ENCODE measurements at regions not wholly inside any gene's neighbourhood (a gene's known extent, or its start where the extent isn't known, plus 50 kb on each side); places are given as distances from the start of the nearest gene placed in this dataset.

GRCh38 chr1:239739375-239739774, 352.3 kb upstream of the FMN2 start:
- no peaks in the 10 kb centered on the region for H3K36me3 ChIP-seq
- H3K27me3 ChIP-seq, result no peaks in the 10 kb centered on the region
- no peak overlapping the region for H3K27ac ChIP-seq
- DNase-seq, result no peak
- H3K9me3 ChIP-seq, result no peaks in the 10 kb centered on the region
- H3K4me3 ChIP-seq, result no peak overlapping the region
- intact Hi-C loops (cut with DNase I), result no loop called here
- TF ChIP-seq POLR2A (IDR thresholded peaks at IDR 0.05) (no peak), CTCF (IDR thresholded peaks at IDR 0.05) (no peak)
- no peaks in the 10 kb centered on the region for H3K4me1 ChIP-seq
- 73 to 82% methylated on average over 2 of the region's 2 CpGs for WGBS, 2 donors

GRCh38 chr1:239739919-239740318, 351.8 kb upstream of the FMN2 start:
- H3K36me3 ChIP-seq, result no peaks in the 10 kb centered on the region
- H3K9me3 ChIP-seq, result no peaks in the 10 kb centered on the region
- H3K27me3 ChIP-seq, result no peaks in the 10 kb centered on the region
- H3K4me3 ChIP-seq, result no peak overlapping the region
- intact Hi-C loops (cut with DNase I), result no loop called here
- no peak for DNase-seq
- H3K4me1 ChIP-seq, result no peaks in the 10 kb centered on the region
- TF ChIP-seq POLR2A (IDR thresholded peaks at IDR 0.05), result no peak
- TF ChIP-seq CTCF (IDR thresholded peaks at IDR 0.05), result no peak
- no peak overlapping the region for H3K27ac ChIP-seq
- WGBS, 2 donors, result 63 to 81% methylated on average over 2 of the region's 2 CpGs

GRCh38 chr1:239742416-239743109, 349.1 kb upstream of the FMN2 start:
- intact Hi-C loops (cut with DNase I), result no loop called here
- 74 to 75% methylated on average over 6 of the region's 6 CpGs for WGBS, 2 donors
- Histone ChIP-seq H3K9me3 (no peaks in the 10 kb centered on the region), H3K36me3 (no peaks in the 10 kb centered on the region), H3K27ac (no peak overlapping the region), H3K27me3 (no peaks in the 10 kb centered on the region), H3K4me1 (no peaks in the 10 kb centered on the region), H3K4me3 (no peak overlapping the region)
- no peak for DNase-seq
- no peak for TF ChIP-seq POLR2A (IDR thresholded peaks at IDR 0.05)
- TF ChIP-seq CTCF (IDR thresholded peaks at IDR 0.05), result no peak

GRCh38 chr1:239744851-239745250, 346.8 kb upstream of the FMN2 start:
- Histone ChIP-seq H3K4me3 (no peak overlapping the region), H3K27me3 (no peaks in the 10 kb centered on the region), H3K9me3 (no peaks in the 10 kb centered on the region), H3K27ac (no peak overlapping the region), H3K4me1 (no peaks in the 10 kb centered on the region), H3K36me3 (no peaks in the 10 kb centered on the region)
- WGBS, 2 donors, result 52 to 57% methylated on average over 3 of the region's 3 CpGs
- intact Hi-C loops (cut with DNase I), result no loop called here
- no peak for TF ChIP-seq POLR2A (IDR thresholded peaks at IDR 0.05)
- TF ChIP-seq CTCF (IDR thresholded peaks at IDR 0.05), result no peak
- DNase-seq, result no peak

- no peak for DNase-seq
Measured at GRCh38 chr1:239755107-239755912, 336.4 kb upstream of the FMN2 start.

More at GRCh38 chr1:239755107-239755912, 336.4 kb upstream of the FMN2 start:
- Histone ChIP-seq H3K9me3 (no peaks in the 10 kb centered on the region), H3K4me3 (no peak overlapping the region), H3K4me1 (no peaks in the 10 kb centered on the region), H3K27ac (no peak overlapping the region), H3K27me3 (no peaks in the 10 kb centered on the region), H3K36me3 (no peaks in the 10 kb centered on the region)
- 54 to 73% methylated on average over 2 of the region's 2 CpGs for WGBS, 2 donors
- intact Hi-C loops (cut with DNase I), result no loop called here
- no peak for TF ChIP-seq CTCF (IDR thresholded peaks at IDR 0.05)

Measured in esophagus squamous epithelium (tissue), 5 donors.